Activated CD8-positive, alpha-beta T cell treated with anti-CD3 and anti-CD28 coated beads for 36 hours (primary cell): ENCODE measurements at regions not wholly inside any gene's neighbourhood (a gene's known extent, or its start where the extent isn't known, plus 50 kb on each side); places are given as distances from the start of the nearest gene placed in this dataset.

Experiments
- ATAC-seq: fragments of 200-7000 bp; cut with Tn5 transposase; one replicate; pipeline ENCODE4 v1.10.0; 2021; ENCODE audit warnings: mild to moderate bottlenecking, moderate library complexity
- CTCF ChIA-PET: fragments of 350-600 bp; sonication (Branson Sonifier 250); formaldehyde crosslinking; loops from one replicate; lab custom pipeline; 2021; ENCODE audit warnings: antibody characterized with exemption; lab: Charles Lee
- POLR2A ChIA-PET: fragments of 350-600 bp; sonication (Branson Sonifier 250); formaldehyde crosslinking; loops from one replicate; lab custom pipeline; 2021; ENCODE audit warnings: antibody characterized with exemption; lab: Charles Lee
- DNase-seq: peaks from one replicate; pipeline ENCODE4 v3.0.0-alpha.2; 2020
- H3K27ac Mint-ChIP-seq: one replicate; pipeline ENCODE4 v1.8.0; 2021; ENCODE audit warnings: mild to moderate bottlenecking, mixed read lengths
- H3K27me3 Mint-ChIP-seq: one replicate; pipeline ENCODE4 v1.8.0; 2021; ENCODE audit warnings: mixed read lengths
- H3K36me3 Mint-ChIP-seq: one replicate; pipeline ENCODE4 v1.8.0; 2021; ENCODE audit warnings: low read depth, mixed read lengths
- H3K4me1 Mint-ChIP-seq: one replicate; pipeline ENCODE4 v1.8.0; 2021; ENCODE audit warnings: low read depth, mixed read lengths
- H3K4me3 Mint-ChIP-seq: one replicate; pipeline ENCODE4 v1.8.0; 2021; ENCODE audit warnings: mild to moderate bottlenecking, moderate library complexity, mixed read lengths
- H3K9me3 Mint-ChIP-seq: one replicate; pipeline ENCODE4 v1.8.0; 2021; ENCODE audit warnings: mixed read lengths
- CTCF ChIP-seq: fragments of 200-600 bp; IDR thresholded peaks from one replicate; pipeline ENCODE4 v1.8.0; 2022; ENCODE audit warnings: antibody characterized with exemption, mild to moderate bottlenecking
- intact Hi-C: fragments of 100-400 bp; cut with micrococcal nuclease; formaldehyde crosslinking; loops from one replicate; pipeline ENCODE4 v1.10.0; 2022

- no peak for ATAC-seq
- H3K27ac Mint-ChIP-seq, result no peak overlapping the region
- ChIA-PET POLR2A (no interaction called here), CTCF (no interaction called here)
- no peak overlapping the region for H3K4me3 Mint-ChIP-seq
- intact Hi-C loops, result no loop called here
- no peak for DNase-seq
- no peak for TF ChIP-seq CTCF
- no peaks in the 10 kb centered on the region for H3K36me3 Mint-ChIP-seq
- H3K4me1 Mint-ChIP-seq, result no peaks in the 10 kb centered on the region
- no peaks in the 10 kb centered on the region for H3K27me3 Mint-ChIP-seq
- no peaks in the 10 kb centered on the region for H3K9me3 Mint-ChIP-seq
Observed at GRCh38 chr15:97783240-97783639, 177.3 kb upstream of the ARRDC4 start.

GRCh38 chr15:97786741-97787140 lies 173.8 kb upstream of the ARRDC4 start:
- POLR2A ChIA-PET, result no interaction called here
- ATAC-seq, result no peak
- H3K36me3 Mint-ChIP-seq, result no peaks in the 10 kb centered on the region
- no peaks in the 10 kb centered on the region for H3K27me3 Mint-ChIP-seq
- no peak overlapping the region for H3K27ac Mint-ChIP-seq
- no peak for TF ChIP-seq CTCF
- CTCF ChIA-PET, result no interaction called here
- H3K4me1 Mint-ChIP-seq, result no peaks in the 10 kb centered on the region
- no peaks in the 10 kb centered on the region for H3K9me3 Mint-ChIP-seq
- no peak overlapping the region for H3K4me3 Mint-ChIP-seq
- intact Hi-C loops, result no loop called here
- no peak for DNase-seq

- no peaks in the 10 kb centered on the region for H3K4me1 Mint-ChIP-seq
- intact Hi-C loops, result no loop called here
- no peaks in the 10 kb centered on the region for H3K27me3 Mint-ChIP-seq
- no peak for TF ChIP-seq CTCF
- no peak overlapping the region for H3K4me3 Mint-ChIP-seq
- H3K36me3 Mint-ChIP-seq, result no peaks in the 10 kb centered on the region
- CTCF ChIA-PET, result no interaction called here
- no peak overlapping the region for H3K27ac Mint-ChIP-seq
- no peaks in the 10 kb centered on the region for H3K9me3 Mint-ChIP-seq
- POLR2A ChIA-PET, result no interaction called here
- DNase-seq, result no peak
- no peak for ATAC-seq
Observed at GRCh38 chr15:97790180-97790579, 170.3 kb upstream of the ARRDC4 start.

GRCh38 chr15:97791824-97792792 lies 168.4 kb upstream of the ARRDC4 start:
- TF ChIP-seq CTCF, result no peak
- Mint-ChIP-seq H3K9me3 (no peaks in the 10 kb centered on the region), H3K4me1 (no peaks in the 10 kb centered on the region), H3K36me3 (no peaks in the 10 kb centered on the region), H3K4me3 (no peak overlapping the region), H3K27ac (no peak overlapping the region), H3K27me3 (peaks cover 2% of the 10 kb centered on the region)
- ChIA-PET POLR2A (interaction anchor here (0.6 kb wide), 1 partner anchor 833 kb away, joined by 3 read pairs; no protein-coding TSS in a partner anchor), CTCF (no interaction called here)
- ATAC-seq, result no peak
- no peak for DNase-seq
- intact Hi-C loops, result no loop called here

GRCh38 chr15:97804950-97805349 lies 155.6 kb upstream of the ARRDC4 start:
- no peak for ATAC-seq
- ChIA-PET CTCF (no interaction called here), POLR2A (no interaction called here)
- no peaks in the 10 kb centered on the region for H3K36me3 Mint-ChIP-seq
- intact Hi-C loops, result no loop called here
- H3K27me3 Mint-ChIP-seq, result no peaks in the 10 kb centered on the region
- H3K9me3 Mint-ChIP-seq, result no peaks in the 10 kb centered on the region
- H3K4me3 Mint-ChIP-seq, result no peak overlapping the region
- DNase-seq, result no peak
- H3K4me1 Mint-ChIP-seq, result no peaks in the 10 kb centered on the region
- TF ChIP-seq CTCF, result no peak
- no peak overlapping the region for H3K27ac Mint-ChIP-seq
